ENCODE measurements at regions not wholly inside any gene's neighbourhood (a gene's known extent, or its start where the extent isn't known, plus 50 kb on each side); places are given as distances from the start of the nearest gene placed in this dataset.

- no peak overlapping the region for H3K27ac ChIP-seq
- no peaks in the 10 kb centered on the region for H3K4me1 ChIP-seq (ENCODE audit: control insufficient read depth in 1 of 2, insufficient read depth in 1 of 2, low read depth in 1 of 2, low read length in 1 of 2)
- no peaks in the 10 kb centered on the region for H3K9me3 ChIP-seq
- peaks cover 59% of the 10 kb centered on the region for H3K27me3 ChIP-seq
- no peak for TF ChIP-seq CTCF (IDR thresholded peaks at IDR 0.05)
- no peaks in the 10 kb centered on the region for H3K36me3 ChIP-seq
- H3K4me3 ChIP-seq (ENCODE audit: low read depth in 1 of 2, low read length in 1 of 2) = no peak overlapping the region
Observed at GRCh38 chr7:26038201-26038990, 113.6 kb upstream of the NFE2L3 start.

GRCh38 chr7:26040085-26040484, 111.9 kb upstream of the NFE2L3 start:
- TF ChIP-seq CTCF (IDR thresholded peaks at IDR 0.05) = no peak
- no peak overlapping the region for H3K4me3 ChIP-seq (ENCODE audit: low read depth in 1 of 2, low read length in 1 of 2)

GRCh38 chr7:26042237-26042636, 109.8 kb upstream of the NFE2L3 start:
- Histone ChIP-seq H3K4me1 (ENCODE audit: control insufficient read depth in 1 of 2, insufficient read depth in 1 of 2, low read depth in 1 of 2, low read length in 1 of 2) (no peaks in the 10 kb centered on the region), H3K27ac (no peak overlapping the region), H3K27me3 (peaks cover 75% of the 10 kb centered on the region), H3K36me3 (no peaks in the 10 kb centered on the region), H3K4me3 (ENCODE audit: low read depth in 1 of 2, low read length in 1 of 2) (no peak overlapping the region), H3K9me3 (no peaks in the 10 kb centered on the region)
- no peak for TF ChIP-seq CTCF (IDR thresholded peaks at IDR 0.05)

More at GRCh38 chr7:26040085-26040484, 111.9 kb upstream of the NFE2L3 start:
- Histone ChIP-seq H3K27me3 (peaks cover 67% of the 10 kb centered on the region), H3K27ac (no peak overlapping the region), H3K36me3 (no peaks in the 10 kb centered on the region), H3K4me1 (ENCODE audit: control insufficient read depth in 1 of 2, insufficient read depth in 1 of 2, low read depth in 1 of 2, low read length in 1 of 2) (no peaks in the 10 kb centered on the region), H3K9me3 (no peaks in the 10 kb centered on the region)

- no peak for TF ChIP-seq CTCF (IDR thresholded peaks at IDR 0.05)
- no peak overlapping the region for H3K27ac ChIP-seq
Observed at GRCh38 chr7:26043801-26044200, 108.2 kb upstream of the NFE2L3 start.

GRCh38 chr7:26044320-26044719, 107.7 kb upstream of the NFE2L3 start:
- Histone ChIP-seq H3K36me3 (no peaks in the 10 kb centered on the region), H3K9me3 (no peaks in the 10 kb centered on the region), H3K27ac (no peak overlapping the region), H3K4me3 (ENCODE audit: low read depth in 1 of 2, low read length in 1 of 2) (no peak overlapping the region), H3K27me3 (peaks cover 54% of the 10 kb centered on the region), H3K4me1 (ENCODE audit: control insufficient read depth in 1 of 2, insufficient read depth in 1 of 2, low read depth in 1 of 2, low read length in 1 of 2) (no peaks in the 10 kb centered on the region)
- TF ChIP-seq CTCF (IDR thresholded peaks at IDR 0.05) = no peak

More at GRCh38 chr7:26043801-26044200, 108.2 kb upstream of the NFE2L3 start:
- H3K27me3 ChIP-seq = peaks cover 60% of the 10 kb centered on the region
- H3K4me3 ChIP-seq (ENCODE audit: low read depth in 1 of 2, low read length in 1 of 2) = no peak overlapping the region
- H3K4me1 ChIP-seq (ENCODE audit: control insufficient read depth in 1 of 2, insufficient read depth in 1 of 2, low read depth in 1 of 2, low read length in 1 of 2) = no peaks in the 10 kb centered on the region
- H3K9me3 ChIP-seq = no peaks in the 10 kb centered on the region
- H3K36me3 ChIP-seq = no peaks in the 10 kb centered on the region

Data from neutrophil (primary cell).